ENCODE measurements at regions not wholly inside any gene's neighbourhood (a gene's known extent, or its start where the extent isn't known, plus 50 kb on each side); places are given as distances from the start of the nearest gene placed in this dataset.
"Not testable (repeated sequence)": the region's sequence is repeated elsewhere in the genome, so short reads cannot be mapped to it uniquely, and the experiment has no call there.

DNA sequence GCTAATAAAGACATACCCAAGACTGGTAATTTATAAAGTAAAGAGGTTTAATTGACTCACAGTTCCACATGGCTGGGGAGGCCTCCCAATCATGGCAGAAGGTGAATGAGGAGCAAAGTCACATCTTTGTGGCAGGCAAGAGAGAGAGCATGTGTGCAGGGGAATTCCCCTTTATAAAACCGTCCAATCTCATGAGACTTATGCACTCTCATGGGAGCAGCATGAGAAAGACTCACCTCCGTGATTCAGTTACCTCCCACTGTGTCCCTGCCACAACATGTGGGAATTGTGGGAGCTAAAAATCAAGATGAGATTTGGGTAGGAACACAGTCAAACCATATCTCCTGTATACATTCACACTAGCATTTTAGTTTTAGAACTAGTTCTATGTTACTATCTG lies 101.7 kb upstream of the NIPA1 start:
- not testable (repeated sequence) for TF ChIP-seq EZH2 (IDR thresholded peaks at IDR 0.05; ENCODE audit: insufficient read depth, poor library complexity, severe bottlenecking); EZH2phosphoT487 (IDR thresholded peaks at IDR 0.05; ENCODE audit: insufficient read depth, low read depth)
